ENCODE measurements at regions not wholly inside any gene's neighbourhood (a gene's known extent, or its start where the extent isn't known, plus 50 kb on each side); places are given as distances from the start of the nearest gene placed in this dataset.

GRCh38 chr6:22708469-22708868 is 139.1 kb downstream of the HDGFL1 start:
- 92 to 96% methylated on average over 2 of the region's 2 CpGs for WGBS, 2 donors

DNA sequence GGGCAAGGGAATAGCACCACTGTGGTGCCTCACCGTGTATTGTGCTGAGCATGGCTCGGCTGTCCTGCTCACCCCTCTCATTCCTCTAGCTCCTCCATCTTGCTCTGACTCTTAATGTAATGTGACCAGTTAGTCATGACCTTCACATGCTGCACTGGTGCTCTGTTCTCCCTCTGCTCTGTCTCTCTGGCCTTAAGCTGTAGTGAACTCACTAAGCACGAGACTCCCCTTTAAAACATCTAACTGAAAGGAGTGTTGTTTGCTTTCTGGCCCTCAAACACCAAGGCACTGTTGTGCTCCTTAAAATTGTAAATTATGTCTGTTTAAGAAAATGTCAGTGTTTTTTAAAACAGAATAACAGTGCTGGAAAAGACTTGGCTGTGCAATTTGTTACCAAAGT is 140.4 kb downstream of the HDGFL1 start:
- Histone ChIP-seq H3K9me3 (no peaks in the 10 kb centered on the region), H3K4me1 (no peaks in the 10 kb centered on the region), H3K4me3 (replicated peaks in 1 of 3) (no peak overlapping the region), H3K36me3 (no peaks in the 10 kb centered on the region), H3K27me3 (no peaks in the 10 kb centered on the region), H3K27ac (no peak overlapping the region)
- WGBS, 2 donors = 95 to 99% methylated on average over 3 of the region's 3 CpGs
- intact Hi-C loops (cut with DNase I) = no loop called here
- no peak for DNase-seq
- TF ChIP-seq, protein P1, sequence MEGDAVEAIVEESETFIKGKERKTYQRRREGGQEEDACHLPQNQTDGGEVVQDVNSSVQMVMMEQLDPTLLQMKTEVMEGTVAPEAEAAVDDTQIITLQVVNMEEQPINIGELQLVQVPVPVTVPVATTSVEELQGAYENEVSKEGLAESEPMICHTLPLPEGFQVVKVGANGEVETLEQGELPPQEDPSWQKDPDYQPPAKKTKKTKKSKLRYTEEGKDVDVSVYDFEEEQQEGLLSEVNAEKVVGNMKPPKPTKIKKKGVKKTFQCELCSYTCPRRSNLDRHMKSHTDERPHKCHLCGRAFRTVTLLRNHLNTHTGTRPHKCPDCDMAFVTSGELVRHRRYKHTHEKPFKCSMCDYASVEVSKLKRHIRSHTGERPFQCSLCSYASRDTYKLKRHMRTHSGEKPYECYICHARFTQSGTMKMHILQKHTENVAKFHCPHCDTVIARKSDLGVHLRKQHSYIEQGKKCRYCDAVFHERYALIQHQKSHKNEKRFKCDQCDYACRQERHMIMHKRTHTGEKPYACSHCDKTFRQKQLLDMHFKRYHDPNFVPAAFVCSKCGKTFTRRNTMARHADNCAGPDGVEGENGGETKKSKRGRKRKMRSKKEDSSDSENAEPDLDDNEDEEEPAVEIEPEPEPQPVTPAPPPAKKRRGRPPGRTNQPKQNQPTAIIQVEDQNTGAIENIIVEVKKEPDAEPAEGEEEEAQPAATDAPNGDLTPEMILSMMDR (IDR thresholded peaks at IDR 0.05) = no peak
- no peak for TF ChIP-seq POLR2A (IDR thresholded peaks at IDR 0.05)

More at GRCh38 chr6:22708469-22708868, 139.1 kb downstream of the HDGFL1 start:
- Histone ChIP-seq H3K27me3 (no peaks in the 10 kb centered on the region), H3K9me3 (no peaks in the 10 kb centered on the region), H3K36me3 (no peaks in the 10 kb centered on the region), H3K27ac (no peak overlapping the region), H3K4me1 (no peaks in the 10 kb centered on the region), H3K4me3 (replicated peaks in 1 of 3) (no peak overlapping the region)
- TF ChIP-seq POLR2A (IDR thresholded peaks at IDR 0.05) = no peak
- TF ChIP-seq, protein P1 (IDR thresholded peaks at IDR 0.05) = no peak
- intact Hi-C loops (cut with DNase I) = no loop called here
- DNase-seq = no peak

DNA sequence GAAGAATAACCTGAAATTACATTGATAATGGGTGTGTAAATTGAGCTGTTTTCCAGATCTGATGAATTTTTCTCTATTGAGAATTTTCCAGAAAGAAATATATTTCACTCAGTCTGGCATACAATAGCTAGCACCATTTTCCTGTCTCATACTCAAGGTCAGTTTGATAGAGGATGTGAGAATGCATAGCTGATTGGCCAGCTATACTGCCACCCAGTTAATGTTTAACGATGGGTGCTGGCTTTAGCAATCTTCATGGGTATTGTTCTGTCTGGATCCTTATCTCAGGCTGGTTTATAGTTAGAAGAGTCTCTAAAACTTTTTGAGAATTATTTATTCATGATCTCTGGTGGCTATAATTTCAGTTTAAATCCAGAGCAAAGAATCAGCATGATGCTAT is 147.4 kb downstream of the HDGFL1 start:
- Histone ChIP-seq H3K27me3 (no peaks in the 10 kb centered on the region), H3K4me1 (no peaks in the 10 kb centered on the region), H3K27ac (no peak overlapping the region), H3K36me3 (no peaks in the 10 kb centered on the region), H3K9me3 (no peaks in the 10 kb centered on the region), H3K4me3 (replicated peaks in 1 of 3) (no peak overlapping the region)
- DNase-seq = no peak
- WGBS, 2 donors = 85 to 90% methylated on average over 1 of the region's 1 CpG
- TF ChIP-seq, protein P1 (IDR thresholded peaks at IDR 0.05) = no peak
- TF ChIP-seq POLR2A (IDR thresholded peaks at IDR 0.05) = no peak
- intact Hi-C loops (cut with DNase I) = no loop called here

DNA sequence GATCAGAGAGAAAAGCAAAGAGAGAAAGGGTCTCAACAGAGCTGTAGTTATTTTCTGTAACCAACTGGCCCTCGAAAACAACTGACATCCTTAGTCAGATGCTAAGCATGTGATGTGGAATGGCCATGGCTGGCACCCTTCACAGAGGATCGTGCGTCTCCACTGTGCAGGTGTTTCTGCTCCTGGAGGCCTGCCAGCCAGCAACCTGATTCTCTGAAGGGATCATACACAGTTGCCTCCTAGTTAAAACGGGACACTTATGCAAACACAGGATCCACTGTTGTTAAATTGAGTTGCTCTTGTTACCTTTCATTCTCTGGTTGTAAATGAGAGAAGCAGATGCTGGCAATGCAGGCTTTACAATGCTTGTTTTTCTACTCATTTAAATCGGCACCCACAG is 148.5 kb downstream of the HDGFL1 start:
- Histone ChIP-seq H3K9me3 (no peaks in the 10 kb centered on the region), H3K27ac (no peak overlapping the region), H3K27me3 (no peaks in the 10 kb centered on the region), H3K4me3 (replicated peaks in 1 of 3) (no peak overlapping the region), H3K4me1 (no peaks in the 10 kb centered on the region), H3K36me3 (no peaks in the 10 kb centered on the region)
- 31 to 45% methylated on average over 5 of the region's 5 CpGs for WGBS, 2 donors
- DNase-seq = peak; percentile 62 to 74
- TF ChIP-seq POLR2A (IDR thresholded peaks at IDR 0.05) = no peak
- TF ChIP-seq, protein P1 (IDR thresholded peaks at IDR 0.05) = no peak
- intact Hi-C loops (cut with DNase I) = no loop called here

DNA sequence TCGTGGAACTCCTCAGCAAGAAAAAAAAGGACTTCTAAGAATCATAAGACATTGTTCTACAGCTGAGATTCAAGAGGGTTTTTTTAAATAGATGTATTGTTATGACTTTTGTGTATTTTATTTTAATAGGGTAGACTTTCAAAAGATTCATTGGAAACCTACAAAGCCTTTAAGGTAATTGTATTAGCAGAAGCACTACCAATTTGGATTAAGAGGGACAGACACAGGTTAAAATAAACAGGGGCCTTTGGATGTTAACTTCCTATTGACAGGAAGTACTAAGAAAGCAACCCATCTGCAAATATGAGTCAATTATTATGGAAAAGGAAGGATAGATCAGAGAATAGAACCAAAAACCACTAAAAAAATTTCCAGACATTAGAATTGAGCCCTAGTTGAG is 153.5 kb downstream of the HDGFL1 start:
- intact Hi-C loops (cut with DNase I) = no loop called here
- Histone ChIP-seq H3K27me3 (no peaks in the 10 kb centered on the region), H3K36me3 (no peaks in the 10 kb centered on the region), H3K4me3 (replicated peaks in 1 of 3) (no peak overlapping the region), H3K9me3 (no peaks in the 10 kb centered on the region), H3K27ac (no peak overlapping the region), H3K4me1 (no peaks in the 10 kb centered on the region)
- DNase-seq = no peak
- TF ChIP-seq POLR2A (IDR thresholded peaks at IDR 0.05) = no peak
- TF ChIP-seq, protein P1 (IDR thresholded peaks at IDR 0.05) = no peak
- 85 to 93% methylated on average over 1 of the region's 1 CpG for WGBS, 2 donors

Measured in thyroid gland (tissue), 4 donors.